ENCODE measurements at regions not wholly inside any gene's neighbourhood (a gene's known extent, or its start where the extent isn't known, plus 50 kb on each side); places are given as distances from the start of the nearest gene placed in this dataset.

- Histone ChIP-seq H3K27me3 (ENCODE audit: insufficient read depth, low read length) (no peaks in the 10 kb centered on the region), H3K27ac (ENCODE audit: low read depth, low read length) (no peak overlapping the region), H3K4me3 (ENCODE audit: low read depth, low read length) (no peak overlapping the region), H3K4me1 (ENCODE audit: control insufficient read depth, insufficient read depth, low read length, unreplicated experiment) (no peaks in the 10 kb centered on the region), H3K79me2 (ENCODE audit: control insufficient read depth, insufficient read depth, low read length, unreplicated experiment) (no peaks in the 10 kb centered on the region), H2AFZ (ENCODE audit: low read length, unreplicated experiment) (no peak overlapping the region), H3K36me3 (ENCODE audit: insufficient read depth, low read length) (no peaks in the 10 kb centered on the region)
Measured at GRCh38 chr9:80417211-80417773, 845.5 kb downstream of the TLE4 start.

GRCh38 chr9:80410106-80410505 is 838.3 kb downstream of the TLE4 start:
- Histone ChIP-seq H3K36me3 (ENCODE audit: insufficient read depth, low read length) (no peaks in the 10 kb centered on the region), H3K27ac (ENCODE audit: low read depth, low read length) (peak overlapping the region; percentile 24; the same call in 1 of the 2 replicates), H3K4me1 (ENCODE audit: control insufficient read depth, insufficient read depth, low read length, unreplicated experiment) (peaks cover 4% of the 10 kb centered on the region), H3K27me3 (ENCODE audit: insufficient read depth, low read length) (no peaks in the 10 kb centered on the region), H2AFZ (ENCODE audit: low read length, unreplicated experiment) (no peak overlapping the region), H3K4me3 (ENCODE audit: low read depth, low read length) (no peak overlapping the region), H3K79me2 (ENCODE audit: control insufficient read depth, insufficient read depth, low read length, unreplicated experiment) (no peaks in the 10 kb centered on the region)

- Histone ChIP-seq H3K27ac (ENCODE audit: low read depth, low read length) (no peak overlapping the region), H3K4me1 (ENCODE audit: control insufficient read depth, insufficient read depth, low read length, unreplicated experiment) (peaks cover 4% of the 10 kb centered on the region), H3K27me3 (ENCODE audit: insufficient read depth, low read length) (no peaks in the 10 kb centered on the region), H2AFZ (ENCODE audit: low read length, unreplicated experiment) (no peak overlapping the region), H3K79me2 (ENCODE audit: control insufficient read depth, insufficient read depth, low read length, unreplicated experiment) (no peaks in the 10 kb centered on the region), H3K4me3 (ENCODE audit: low read depth, low read length) (no peak overlapping the region), H3K36me3 (ENCODE audit: insufficient read depth, low read length) (no peaks in the 10 kb centered on the region)
Measured at GRCh38 chr9:80407220-80407619, 835.5 kb downstream of the TLE4 start.

- Histone ChIP-seq H3K4me1 (ENCODE audit: control insufficient read depth, insufficient read depth, low read length, unreplicated experiment) (no peaks in the 10 kb centered on the region), H3K4me3 (ENCODE audit: low read depth, low read length) (no peak overlapping the region), H3K79me2 (ENCODE audit: control insufficient read depth, insufficient read depth, low read length, unreplicated experiment) (no peaks in the 10 kb centered on the region), H2AFZ (ENCODE audit: low read length, unreplicated experiment) (no peak overlapping the region), H3K36me3 (ENCODE audit: insufficient read depth, low read length) (no peaks in the 10 kb centered on the region), H3K27ac (ENCODE audit: low read depth, low read length) (no peak overlapping the region), H3K27me3 (ENCODE audit: insufficient read depth, low read length) (no peaks in the 10 kb centered on the region)
Measured at GRCh38 chr9:80401243-80401642, 829.5 kb downstream of the TLE4 start.

- Histone ChIP-seq H3K27ac (ENCODE audit: low read depth, low read length) (no peak overlapping the region), H3K79me2 (ENCODE audit: control insufficient read depth, insufficient read depth, low read length, unreplicated experiment) (no peaks in the 10 kb centered on the region), H2AFZ (ENCODE audit: low read length, unreplicated experiment) (no peak overlapping the region), H3K4me3 (ENCODE audit: low read depth, low read length) (no peak overlapping the region), H3K4me1 (ENCODE audit: control insufficient read depth, insufficient read depth, low read length, unreplicated experiment) (no peaks in the 10 kb centered on the region), H3K36me3 (ENCODE audit: insufficient read depth, low read length) (no peaks in the 10 kb centered on the region), H3K27me3 (ENCODE audit: insufficient read depth, low read length) (no peaks in the 10 kb centered on the region)
Measured at GRCh38 chr9:80400624-80401230, 829.0 kb downstream of the TLE4 start.

GRCh38 chr9:80399606-80400005 is 827.8 kb downstream of the TLE4 start:
- H3K4me1 ChIP-seq (ENCODE audit: control insufficient read depth, insufficient read depth, low read length, unreplicated experiment) = no peaks in the 10 kb centered on the region
- H3K79me2 ChIP-seq (ENCODE audit: control insufficient read depth, insufficient read depth, low read length, unreplicated experiment) = no peaks in the 10 kb centered on the region
- no peaks in the 10 kb centered on the region for H3K27me3 ChIP-seq (ENCODE audit: insufficient read depth, low read length)
- no peak overlapping the region for H2AFZ ChIP-seq (ENCODE audit: low read length, unreplicated experiment)
- no peak overlapping the region for H3K4me3 ChIP-seq (ENCODE audit: low read depth, low read length)
- no peaks in the 10 kb centered on the region for H3K36me3 ChIP-seq (ENCODE audit: insufficient read depth, low read length)
- H3K27ac ChIP-seq (ENCODE audit: low read depth, low read length) = no peak overlapping the region

GRCh38 chr9:80387828-80388227 is 816.1 kb downstream of the TLE4 start:
- H3K4me3 ChIP-seq (ENCODE audit: low read depth, low read length) = no peak overlapping the region
- H3K27me3 ChIP-seq (ENCODE audit: insufficient read depth, low read length) = peaks cover 18% of the 10 kb centered on the region

GRCh38 chr9:80385246-80385645 is 813.5 kb downstream of the TLE4 start:
- no peak overlapping the region for H2AFZ ChIP-seq (ENCODE audit: low read length, unreplicated experiment)
- no peaks in the 10 kb centered on the region for H3K36me3 ChIP-seq (ENCODE audit: insufficient read depth, low read length)
- H3K27me3 ChIP-seq (ENCODE audit: insufficient read depth, low read length) = peaks cover 18% of the 10 kb centered on the region
- no peak overlapping the region for H3K4me3 ChIP-seq (ENCODE audit: low read depth, low read length)
- H3K4me1 ChIP-seq (ENCODE audit: control insufficient read depth, insufficient read depth, low read length, unreplicated experiment) = peaks cover 6% of the 10 kb centered on the region
- H3K79me2 ChIP-seq (ENCODE audit: control insufficient read depth, insufficient read depth, low read length, unreplicated experiment) = no peaks in the 10 kb centered on the region
- H3K27ac ChIP-seq (ENCODE audit: low read depth, low read length) = no peak overlapping the region

More at GRCh38 chr9:80387828-80388227, 816.1 kb downstream of the TLE4 start:
- no peak overlapping the region for H2AFZ ChIP-seq (ENCODE audit: low read length, unreplicated experiment)
- no peaks in the 10 kb centered on the region for H3K4me1 ChIP-seq (ENCODE audit: control insufficient read depth, insufficient read depth, low read length, unreplicated experiment)
- H3K27ac ChIP-seq (ENCODE audit: low read depth, low read length) = no peak overlapping the region
- no peaks in the 10 kb centered on the region for H3K79me2 ChIP-seq (ENCODE audit: control insufficient read depth, insufficient read depth, low read length, unreplicated experiment)
- no peaks in the 10 kb centered on the region for H3K36me3 ChIP-seq (ENCODE audit: insufficient read depth, low read length)

- no peak overlapping the region for H2AFZ ChIP-seq (ENCODE audit: low read length, unreplicated experiment)
- H3K27me3 ChIP-seq (ENCODE audit: insufficient read depth, low read length) = peaks cover 18% of the 10 kb centered on the region
- H3K4me3 ChIP-seq (ENCODE audit: low read depth, low read length) = no peak overlapping the region
- no peak overlapping the region for H3K27ac ChIP-seq (ENCODE audit: low read depth, low read length)
- H3K36me3 ChIP-seq (ENCODE audit: insufficient read depth, low read length) = no peaks in the 10 kb centered on the region
- no peaks in the 10 kb centered on the region for H3K79me2 ChIP-seq (ENCODE audit: control insufficient read depth, insufficient read depth, low read length, unreplicated experiment)
- peaks cover 6% of the 10 kb centered on the region for H3K4me1 ChIP-seq (ENCODE audit: control insufficient read depth, insufficient read depth, low read length, unreplicated experiment)
Measured at GRCh38 chr9:80383331-80383730, 811.6 kb downstream of the TLE4 start.

GRCh38 chr9:80382211-80382891 is 810.6 kb downstream of the TLE4 start:
- H3K4me1 ChIP-seq (ENCODE audit: control insufficient read depth, insufficient read depth, low read length, unreplicated experiment) = peaks cover 6% of the 10 kb centered on the region
- H3K79me2 ChIP-seq (ENCODE audit: control insufficient read depth, insufficient read depth, low read length, unreplicated experiment) = no peaks in the 10 kb centered on the region
- H3K4me3 ChIP-seq (ENCODE audit: low read depth, low read length) = no peak overlapping the region
- no peak overlapping the region for H2AFZ ChIP-seq (ENCODE audit: low read length, unreplicated experiment)
- H3K27ac ChIP-seq (ENCODE audit: low read depth, low read length) = no peak overlapping the region
- peaks cover 18% of the 10 kb centered on the region for H3K27me3 ChIP-seq (ENCODE audit: insufficient read depth, low read length)
- H3K36me3 ChIP-seq (ENCODE audit: insufficient read depth, low read length) = no peaks in the 10 kb centered on the region

GRCh38 chr9:80380301-80380700 is 808.5 kb downstream of the TLE4 start:
- no peak overlapping the region for H2AFZ ChIP-seq (ENCODE audit: low read length, unreplicated experiment)
- peaks cover 6% of the 10 kb centered on the region for H3K4me1 ChIP-seq (ENCODE audit: control insufficient read depth, insufficient read depth, low read length, unreplicated experiment)
- H3K36me3 ChIP-seq (ENCODE audit: insufficient read depth, low read length) = no peaks in the 10 kb centered on the region
- 0 out of 2 replicates have a peak, but pooled peaks cover 8% of the 10 kb centered on the region for H3K27me3 ChIP-seq (ENCODE audit: insufficient read depth, low read length)
- H3K4me3 ChIP-seq (ENCODE audit: low read depth, low read length) = no peak overlapping the region
- H3K79me2 ChIP-seq (ENCODE audit: control insufficient read depth, insufficient read depth, low read length, unreplicated experiment) = no peaks in the 10 kb centered on the region
- no peak overlapping the region for H3K27ac ChIP-seq (ENCODE audit: low read depth, low read length)
